ENCODE measurements at regions not wholly inside any gene's neighbourhood (a gene's known extent, or its start where the extent isn't known, plus 50 kb on each side); places are given as distances from the start of the nearest gene placed in this dataset.
"Not testable (repeated sequence)": the region's sequence is repeated elsewhere in the genome, so short reads cannot be mapped to it uniquely, and the experiment has no call there.

GRCh38 chr9:30065888-30066287, 2318.6 kb upstream of the ACO1 start:
- H3K36me3 ChIP-seq (ENCODE audit: control insufficient read depth, insufficient read depth, low read length) = no peaks in the 10 kb centered on the region
- DNase-seq = peak; percentile 47 to 54
- intact Hi-C loops (cut with micrococcal nuclease; ENCODE audit: unreplicated experiment) = no loop called here
- H3K4me1 ChIP-seq = no peaks in the 10 kb centered on the region
- H3K9me3 ChIP-seq = no peaks in the 10 kb centered on the region
- Mint-ChIP-seq H3K36me3 (ENCODE audit: insufficient read depth, unreplicated experiment) (no peaks in the 10 kb centered on the region), H3K27ac (ENCODE audit: unreplicated experiment) (no peak overlapping the region), H3K27me3 (ENCODE audit: insufficient read depth, unreplicated experiment) (peaks cover 2% of the 10 kb centered on the region), H3K4me1 (ENCODE audit: low read depth, unreplicated experiment) (peaks cover 6% of the 10 kb centered on the region), H3K4me3 (ENCODE audit: unreplicated experiment) (no peak overlapping the region), H3K9me3 (ENCODE audit: unreplicated experiment) (no peaks in the 10 kb centered on the region)
- BruUV-seq (replicated peaks) = no TSS peak
- no peaks in the 10 kb centered on the region for H3K27me3 ChIP-seq (replicated peaks; ENCODE audit: control insufficient read depth, insufficient read depth, low read length)
- TF ChIP-seq CTCF (IDR thresholded peaks at IDR 0.05; ENCODE audit: insufficient read depth in 1 of 2, low read depth in 1 of 2, low read length in 1 of 2, severe bottlenecking in 1 of 2, unreplicated experiment in 1 of 2) = peak in 1 of 2 experiments; percentile 69
- POLR2A ChIA-PET = no interaction called here
- H3K4me3 ChIP-seq (ENCODE audit: low read depth, low read length) = no peak overlapping the region
- CTCF ChIA-PET = no interaction called here

- not testable (repeated sequence) for H3K9me3 Mint-ChIP-seq (ENCODE audit: unreplicated experiment)
Observed at GRCh38 chr9:30069236-30069635, 2315.2 kb upstream of the ACO1 start.

GRCh38 chr9:30075022-30075421, 2309.4 kb upstream of the ACO1 start:
- no peak for DNase-seq
- Histone ChIP-seq H3K4me1 (no peaks in the 10 kb centered on the region), H3K4me3 (ENCODE audit: low read depth, low read length) (no peak overlapping the region), H3K9me3 (no peaks in the 10 kb centered on the region; the same call in 1 of the 2 replicates), H3K36me3 (ENCODE audit: control insufficient read depth, insufficient read depth, low read length) (no peaks in the 10 kb centered on the region), H3K27me3 (replicated peaks; ENCODE audit: control insufficient read depth, insufficient read depth, low read length) (no peaks in the 10 kb centered on the region)
- Mint-ChIP-seq H3K36me3 (ENCODE audit: insufficient read depth, unreplicated experiment) (no peaks in the 10 kb centered on the region), H3K4me1 (ENCODE audit: low read depth, unreplicated experiment) (no peaks in the 10 kb centered on the region), H3K27ac (ENCODE audit: unreplicated experiment) (no peak overlapping the region), H3K9me3 (ENCODE audit: unreplicated experiment) (peaks cover 11% of the 10 kb centered on the region), H3K4me3 (ENCODE audit: unreplicated experiment) (no peak overlapping the region), H3K27me3 (ENCODE audit: insufficient read depth, unreplicated experiment) (peaks cover 7% of the 10 kb centered on the region)
- ChIA-PET CTCF (no interaction called here), POLR2A (no interaction called here)
- no TSS peak for BruUV-seq (replicated peaks)
- no peak for TF ChIP-seq CTCF (IDR thresholded peaks at IDR 0.05; ENCODE audit: insufficient read depth in 1 of 2, low read depth in 1 of 2, low read length in 1 of 2, severe bottlenecking in 1 of 2, unreplicated experiment in 1 of 2)
- intact Hi-C loops (cut with micrococcal nuclease; ENCODE audit: unreplicated experiment) = no loop called here

More at GRCh38 chr9:30069236-30069635, 2315.2 kb upstream of the ACO1 start:
- H3K4me1 Mint-ChIP-seq (ENCODE audit: low read depth, unreplicated experiment); H3K4me3 ChIP-seq (ENCODE audit: low read depth, low read length); H3K4me1 ChIP-seq; DNase-seq; H3K27ac Mint-ChIP-seq (ENCODE audit: unreplicated experiment); POLR2A ChIA-PET; BruUV-seq (replicated peaks); H3K27me3 ChIP-seq (replicated peaks; ENCODE audit: control insufficient read depth, insufficient read depth, low read length); intact Hi-C loops (cut with micrococcal nuclease; ENCODE audit: unreplicated experiment); H3K27me3 Mint-ChIP-seq (ENCODE audit: insufficient read depth, unreplicated experiment); H3K36me3 Mint-ChIP-seq (ENCODE audit: insufficient read depth, unreplicated experiment); H3K9me3 ChIP-seq; H3K36me3 ChIP-seq (ENCODE audit: control insufficient read depth, insufficient read depth, low read length); H3K4me3 Mint-ChIP-seq (ENCODE audit: unreplicated experiment); CTCF ChIA-PET: not testable (repeated sequence)
